NB4 (cell line): ENCODE measurements at regions not wholly inside any gene's neighbourhood (a gene's known extent, or its start where the extent isn't known, plus 50 kb on each side); places are given as distances from the start of the nearest gene placed in this dataset.

Source experiments
- MYC ChIP-seq: IDR thresholded peaks from 2 replicates; pipeline ENCODE4 v1.6.1; 2011; ENCODE audit warnings: low read depth, low read length
- POLR2A ChIP-seq: IDR thresholded peaks from 2 replicates; pipeline ENCODE4 v1.6.1; 2011; ENCODE audit warnings: mild to moderate bottlenecking; ENCODE audit not compliant: insufficient read length; ENCODE audit errors: extremely low read depth
- TF ChIP-seq, protein P1 (sequence below): IDR thresholded peaks from one replicate; pipeline ENCODE4 v1.5.1; 2012; ENCODE audit warnings: low read depth, low read length

DNA sequence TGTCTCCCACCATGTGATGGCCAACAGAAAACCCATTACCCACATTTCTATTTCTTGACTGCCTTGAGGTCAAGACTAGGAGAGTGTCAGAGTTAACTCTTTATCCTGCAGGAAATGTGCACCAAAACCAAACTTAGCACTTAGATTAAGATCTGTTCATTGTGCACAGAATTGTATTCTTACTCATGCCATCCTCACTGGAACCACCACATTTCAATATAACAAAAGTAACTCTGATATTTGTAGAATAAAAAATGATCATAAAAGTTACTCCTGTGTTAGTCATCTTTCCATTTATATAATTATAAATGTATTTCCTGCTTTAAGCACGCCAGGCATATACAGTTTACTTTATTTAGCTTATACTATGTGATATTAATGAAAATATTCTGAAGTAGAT lies 193.0 kb upstream of the DPYD start:
- TF ChIP-seq, protein P1, sequence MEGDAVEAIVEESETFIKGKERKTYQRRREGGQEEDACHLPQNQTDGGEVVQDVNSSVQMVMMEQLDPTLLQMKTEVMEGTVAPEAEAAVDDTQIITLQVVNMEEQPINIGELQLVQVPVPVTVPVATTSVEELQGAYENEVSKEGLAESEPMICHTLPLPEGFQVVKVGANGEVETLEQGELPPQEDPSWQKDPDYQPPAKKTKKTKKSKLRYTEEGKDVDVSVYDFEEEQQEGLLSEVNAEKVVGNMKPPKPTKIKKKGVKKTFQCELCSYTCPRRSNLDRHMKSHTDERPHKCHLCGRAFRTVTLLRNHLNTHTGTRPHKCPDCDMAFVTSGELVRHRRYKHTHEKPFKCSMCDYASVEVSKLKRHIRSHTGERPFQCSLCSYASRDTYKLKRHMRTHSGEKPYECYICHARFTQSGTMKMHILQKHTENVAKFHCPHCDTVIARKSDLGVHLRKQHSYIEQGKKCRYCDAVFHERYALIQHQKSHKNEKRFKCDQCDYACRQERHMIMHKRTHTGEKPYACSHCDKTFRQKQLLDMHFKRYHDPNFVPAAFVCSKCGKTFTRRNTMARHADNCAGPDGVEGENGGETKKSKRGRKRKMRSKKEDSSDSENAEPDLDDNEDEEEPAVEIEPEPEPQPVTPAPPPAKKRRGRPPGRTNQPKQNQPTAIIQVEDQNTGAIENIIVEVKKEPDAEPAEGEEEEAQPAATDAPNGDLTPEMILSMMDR = no peak
- TF ChIP-seq POLR2A (no peak), MYC (no peak)
